ENCODE measurements at regions not wholly inside any gene's neighbourhood (a gene's known extent, or its start where the extent isn't known, plus 50 kb on each side); places are given as distances from the start of the nearest gene placed in this dataset.
"Not testable (repeated sequence)": the region's sequence is repeated elsewhere in the genome, so short reads cannot be mapped to it uniquely, and the experiment has no call there.

DNA sequence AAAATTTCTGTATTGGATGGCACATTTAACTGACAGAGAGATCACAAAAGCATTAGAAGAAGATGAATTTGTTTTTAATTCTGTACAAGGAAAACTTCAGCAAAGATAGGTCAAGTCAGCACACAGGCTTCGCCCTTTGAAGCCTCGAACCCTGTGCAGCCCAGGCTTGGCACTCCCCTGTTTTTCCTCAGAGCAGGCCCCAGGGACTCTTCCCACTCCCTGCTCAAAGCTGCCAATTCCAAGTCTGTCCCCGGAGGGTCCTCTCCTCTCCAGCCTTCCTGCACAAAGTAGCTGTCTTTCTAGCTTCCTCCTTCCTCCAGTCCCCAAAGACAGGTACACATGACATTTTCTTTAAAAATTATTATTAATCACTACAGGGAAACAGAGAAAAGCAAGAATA lies 466.3 kb downstream of the PPARGC1A start:
- no peak overlapping the region for H3K4me3 ChIP-seq (ENCODE audit: low read depth, low read length)
- TF ChIP-seq CTCF (IDR thresholded peaks at IDR 0.05; ENCODE audit: low read depth, low read length), result no peak

DNA sequence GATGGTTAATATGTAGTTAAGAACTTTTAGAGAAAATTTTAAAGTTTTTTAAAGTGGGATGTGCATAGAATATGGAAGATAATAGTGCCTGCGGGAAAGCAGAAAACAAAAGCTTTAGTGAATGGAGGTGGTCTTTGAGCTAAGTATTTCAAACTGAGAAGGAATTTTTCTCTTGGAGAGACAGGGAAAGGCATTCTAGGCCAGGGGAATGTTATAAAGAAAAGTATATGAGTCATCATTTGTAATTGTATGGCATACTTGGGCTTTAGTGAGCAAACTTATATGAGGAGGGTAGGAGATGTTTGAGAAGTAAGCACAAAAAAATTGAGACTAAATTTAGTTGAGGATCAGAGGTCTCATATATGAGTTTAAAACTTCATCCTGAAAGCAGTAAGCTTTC lies 467.0 kb downstream of the PPARGC1A start:
- TF ChIP-seq CTCF (IDR thresholded peaks at IDR 0.05; ENCODE audit: low read depth, low read length), result no peak
- H3K4me3 ChIP-seq (ENCODE audit: low read depth, low read length), result no peak overlapping the region

DNA sequence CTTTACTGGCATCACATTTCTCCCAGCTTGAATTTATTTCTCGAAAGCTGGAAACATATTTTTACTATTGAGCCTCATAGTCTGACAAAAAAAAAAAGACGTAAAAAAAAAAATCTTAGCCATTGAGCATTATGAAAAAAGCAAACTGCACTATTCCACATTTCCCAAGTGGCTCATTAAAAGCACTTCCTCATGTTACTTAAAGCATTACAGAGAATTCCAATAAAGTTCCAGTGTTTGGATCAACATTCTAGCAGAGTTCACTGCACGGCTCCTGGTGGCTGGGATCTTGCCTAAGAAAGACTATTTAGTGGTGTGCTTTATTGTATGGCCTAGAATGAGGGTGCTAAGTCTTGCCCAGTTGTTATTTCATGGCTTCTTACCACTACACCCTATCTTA lies 476.2 kb downstream of the PPARGC1A start:
- no peak for TF ChIP-seq CTCF (IDR thresholded peaks at IDR 0.05; ENCODE audit: low read depth, low read length)

DNA sequence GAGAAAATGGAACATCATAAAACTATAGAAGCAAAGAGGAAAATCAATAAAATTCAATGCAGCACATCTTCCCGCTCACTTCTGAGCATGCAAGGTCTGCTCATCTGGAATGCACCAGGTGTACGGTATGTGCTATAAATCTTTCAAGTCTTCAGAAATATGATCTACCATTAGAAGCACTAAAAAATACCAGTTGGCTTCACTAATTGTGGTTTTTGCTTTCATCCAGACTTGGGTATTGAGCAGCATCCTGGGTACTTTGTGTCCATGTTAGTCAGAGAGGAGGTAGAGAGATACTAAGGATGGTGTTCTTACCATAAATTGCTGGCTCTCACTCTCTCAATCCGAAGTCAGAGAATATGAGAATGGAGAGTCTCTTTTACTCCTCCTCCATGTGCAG lies 477.1 kb downstream of the PPARGC1A start:
- TF ChIP-seq CTCF (IDR thresholded peaks at IDR 0.05; ENCODE audit: low read depth, low read length), result no peak
- H3K4me3 ChIP-seq (ENCODE audit: low read depth, low read length), result no peak overlapping the region

More for the DNA sequence above, 476.2 kb downstream of the PPARGC1A start:
- H3K4me3 ChIP-seq (ENCODE audit: low read depth, low read length), result no peak overlapping the region

DNA sequence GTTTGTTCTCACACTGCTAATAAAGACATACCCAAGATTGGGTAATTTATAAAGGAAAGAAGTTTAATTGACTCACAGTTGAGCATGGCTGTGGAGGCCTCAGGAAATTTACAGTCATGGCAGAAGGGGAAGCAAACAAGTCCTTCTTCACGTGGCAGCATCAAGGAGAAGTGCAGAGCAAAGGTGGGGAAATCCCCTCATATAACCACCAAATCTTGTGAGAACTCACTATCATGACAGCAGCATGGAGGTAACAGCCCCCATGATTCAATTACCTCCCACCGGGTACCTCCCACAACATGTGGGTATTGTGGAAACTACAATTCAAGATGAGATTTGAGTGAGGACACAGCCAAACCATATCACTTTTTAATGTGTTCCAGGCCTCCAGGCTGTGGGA lies 480.9 kb downstream of the PPARGC1A start:
- not testable (repeated sequence) for H3K4me3 ChIP-seq (ENCODE audit: low read depth, low read length)

GRCh38 chr4:23401572-23401971 lies 488.3 kb downstream of the PPARGC1A start:
- no peak for TF ChIP-seq CTCF (IDR thresholded peaks at IDR 0.05; ENCODE audit: low read depth, low read length)
- no peak overlapping the region for H3K4me3 ChIP-seq (ENCODE audit: low read depth, low read length)

DNA sequence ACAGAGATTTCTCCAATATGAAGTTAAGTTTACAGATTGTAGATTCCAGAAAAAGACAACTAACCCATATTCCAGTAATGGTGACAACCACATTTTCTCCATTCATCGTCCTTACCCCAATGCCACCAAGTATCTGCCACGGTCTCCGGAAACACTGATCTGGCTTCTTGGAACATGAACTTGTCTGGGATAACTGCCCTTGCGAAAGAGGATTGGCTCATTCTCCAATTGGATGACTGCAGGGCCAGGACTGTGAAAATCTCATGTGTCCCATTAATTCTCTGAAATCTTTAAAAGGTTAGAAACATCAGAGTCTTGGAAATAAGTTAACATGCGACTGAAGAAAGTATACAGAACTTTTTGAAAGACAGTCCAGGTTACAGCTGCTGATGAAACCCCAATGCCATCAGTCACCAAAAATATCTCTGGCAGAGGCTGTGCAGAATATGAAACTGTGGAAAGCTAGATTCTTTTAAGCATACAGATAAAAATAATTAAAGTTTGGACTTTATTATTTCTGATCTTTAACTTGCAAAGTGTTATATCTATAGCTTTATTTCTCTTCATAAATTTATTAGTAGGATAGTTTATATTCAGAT lies 496.9 kb downstream of the PPARGC1A start:
- no peak overlapping the region for H3K4me3 ChIP-seq (ENCODE audit: low read depth, low read length)
- TF ChIP-seq CTCF (IDR thresholded peaks at IDR 0.05; ENCODE audit: low read depth, low read length), result no peak

DNA sequence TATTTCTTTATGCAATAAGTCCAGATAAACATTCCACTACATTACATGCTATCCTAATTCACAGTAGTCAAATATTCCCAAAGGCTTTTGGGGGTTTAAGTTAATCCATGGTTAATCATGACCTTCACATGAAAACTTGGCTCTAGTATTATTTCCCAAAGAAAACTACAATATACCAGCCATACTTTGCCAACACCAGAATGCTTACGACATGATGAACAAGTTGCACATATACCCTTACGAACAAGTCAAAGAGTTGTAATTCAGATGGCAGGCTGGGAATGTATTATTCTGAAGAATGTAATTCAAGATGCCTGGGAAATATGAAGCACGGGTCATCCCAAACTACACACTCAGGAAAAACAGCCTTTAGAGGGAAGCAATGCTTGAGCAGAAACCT lies 499.6 kb downstream of the PPARGC1A start:
- TF ChIP-seq CTCF (IDR thresholded peaks at IDR 0.05; ENCODE audit: low read depth, low read length), result no peak
- H3K4me3 ChIP-seq (ENCODE audit: low read depth, low read length), result no peak overlapping the region
